Stomach (tissue), 4 donors: ENCODE measurements at regions not wholly inside any gene's neighbourhood (a gene's known extent, or its start where the extent isn't known, plus 50 kb on each side); places are given as distances from the start of the nearest gene placed in this dataset.

Experiments used
- CTCF ChIP-seq, 7 experiments: fragments of 450-650 bp in 4 of 7; fragments of 200-600 bp in 3 of 7; sonication (generic) in 3 of 7; IDR thresholded peaks; one replicate each; pipeline ENCODE4 v1.5.1; 2016 to 2019; ENCODE audit warnings: antibody characterized with exemption in 7 of 7, control low read depth in 2 of 7, mild to moderate bottlenecking in 1 of 7
- EP300 ChIP-seq: sonication (generic); formaldehyde crosslinking; IDR thresholded peaks from one replicate; pipeline ENCODE4 v1.6.1; 2017; ENCODE audit warnings: antibody characterized with exemption
- POLR2AphosphoS5 ChIP-seq, 3 donors: sonication (generic); formaldehyde crosslinking; IDR thresholded peaks; one replicate each; pipeline ENCODE4 v1.6.1; 2016; ENCODE audit warnings: antibody characterized with exemption in 3 of 3

- TF ChIP-seq POLR2AphosphoS5 (IDR thresholded peaks at IDR 0.05) (no peak), EP300 (no peak), CTCF (IDR thresholded peaks at IDR 0.05) (no peak)
Measured at GRCh38 chr9:10863476-10863875, 250.7 kb upstream of the PTPRD start.
